GM18507 (cell line): ENCODE measurements at regions not wholly inside any gene's neighbourhood (a gene's known extent, or its start where the extent isn't known, plus 50 kb on each side); places are given as distances from the start of the nearest gene placed in this dataset.
"Not testable (repeated sequence)": the region's sequence is repeated elsewhere in the genome, so short reads cannot be mapped to it uniquely, and the experiment has no call there.

Source experiments
- DNase-seq: peaks from one replicate; pipeline ENCODE4 v3.0.0; 2011; ENCODE audit warnings: low read depth; ENCODE audit not compliant: insufficient read length; ENCODE audit errors: extremely low spot score
- FAIRE-seq: peaks from 2 replicates; lab custom pipeline; 2011; peaks lifted over from hg19 to GRCh38; lab: Jason Lieb, UNC

- DNase-seq (no peak), FAIRE-seq (no peak)
Measured at GRCh38 chr2:7745369-7745768, 828.2 kb downstream of the RNF144A start.

- DNase-seq (no peak), FAIRE-seq (no peak)
Measured at GRCh38 chr2:7748717-7749415, 831.7 kb downstream of the RNF144A start.

- FAIRE-seq (no peak), DNase-seq (no peak)
Measured at GRCh38 chr2:7749895-7750559, 832.8 kb downstream of the RNF144A start.

GRCh38 chr2:7752291-7752690, 835.1 kb downstream of the RNF144A start:
- DNase-seq (no peak), FAIRE-seq (no peak)

GRCh38 chr2:7753777-7754176, 836.6 kb downstream of the RNF144A start:
- FAIRE-seq (no peak), DNase-seq (no peak)

- DNase-seq = no peak
- no peak for FAIRE-seq
Measured at GRCh38 chr2:7755879-7756278, 838.7 kb downstream of the RNF144A start.

GRCh38 chr2:7758073-7758759, 841.0 kb downstream of the RNF144A start:
- DNase-seq (no peak), FAIRE-seq (no peak)

GRCh38 chr2:7759898-7760297, 842.7 kb downstream of the RNF144A start:
- FAIRE-seq (no peak), DNase-seq (no peak)

- DNase-seq, FAIRE-seq: not testable (repeated sequence)
Measured at GRCh38 chr2:7763418-7763817, 846.2 kb downstream of the RNF144A start.

- DNase-seq (no peak), FAIRE-seq (no peak)
Measured at GRCh38 chr2:7765236-7765635, 848.0 kb downstream of the RNF144A start.

- DNase-seq (no peak), FAIRE-seq (no peak)
Measured at GRCh38 chr2:7766088-7766722, 849.0 kb downstream of the RNF144A start.

- DNase-seq (no peak), FAIRE-seq (no peak)
Measured at GRCh38 chr2:7766978-7767565, 849.9 kb downstream of the RNF144A start.

GRCh38 chr2:7767902-7768301, 850.7 kb downstream of the RNF144A start:
- FAIRE-seq (no peak), DNase-seq (no peak)

GRCh38 chr2:7771781-7772180, 854.6 kb downstream of the RNF144A start:
- DNase-seq (no peak), FAIRE-seq (no peak)

- DNase-seq = peak; percentile 33
- peak; percentile 92 for FAIRE-seq
Measured at GRCh38 chr2:7773362-7774360, 856.4 kb downstream of the RNF144A start.

GRCh38 chr2:7774481-7774880, 857.3 kb downstream of the RNF144A start:
- FAIRE-seq (no peak), DNase-seq (no peak)

GRCh38 chr2:7777668-7778067, 860.5 kb downstream of the RNF144A start:
- FAIRE-seq = no peak
- DNase-seq = no peak

GRCh38 chr2:7780321-7780720, 863.1 kb downstream of the RNF144A start:
- FAIRE-seq = no peak
- DNase-seq = no peak

GRCh38 chr2:7785700-7786099, 868.5 kb downstream of the RNF144A start:
- FAIRE-seq (no peak), DNase-seq (no peak)
